ENCODE measurements at regions not wholly inside any gene's neighbourhood (a gene's known extent, or its start where the extent isn't known, plus 50 kb on each side); places are given as distances from the start of the nearest gene placed in this dataset.

GRCh38 chr2:19127616-19128015, 230.8 kb downstream of the OSR1 start (continued):
- TF ChIP-seq CBX1 (IDR thresholded peaks at IDR 0.05; ENCODE audit: low read depth): no peak
- TF ChIP-seq HOXB6 (CRISPR knock-in tag; IDR thresholded peaks at IDR 0.05; ENCODE audit: borderline replicate concordance): no peak
- TF ChIP-seq MTF1 (CRISPR knock-in tag; IDR thresholded peaks at IDR 0.05; ENCODE audit: borderline replicate concordance): no peak
- no peak for TF ChIP-seq E2F6 (IDR thresholded peaks at IDR 0.05; ENCODE audit: borderline replicate concordance in 1 of 2, extremely low read depth in 1 of 2, insufficient read depth in 1 of 2, insufficient read length in 1 of 2, low read depth in 1 of 2, low read length in 1 of 2, poor library complexity in 1 of 2, severe bottlenecking in 1 of 2)
- TF ChIP-seq CEBPB (tag; IDR thresholded peaks at IDR 0.05): no peak
- no peak for TF ChIP-seq TCF3 (CRISPR knock-in tag; IDR thresholded peaks at IDR 0.05)

- in situ Hi-C loops (cut with MboI) (no loop called here), intact Hi-C loops (cut with micrococcal nuclease) (no loop called here)
- FAIRE-seq (no peak), ATAC-seq (no peak), DNase-seq (ENCODE audit: extremely low read depth in 1 of 4, low spot score in 3 of 4) (no peak)
- no TSS peak for BruUV-seq (replicated peaks)
- Histone ChIP-seq H3K27ac (ENCODE audit: extremely low read depth, low read depth, low read length) (no peak overlapping the region), H2AFZ (ENCODE audit: low read depth, low read length) (no peak overlapping the region), H3K4me3 (no peak overlapping the region), H3K4me2 (ENCODE audit: insufficient read depth, low read length) (no peak overlapping the region), H4K20me1 (replicated peaks; ENCODE audit: control insufficient read depth, insufficient read depth, low read length) (no peaks in the 10 kb centered on the region), H3K27me3 (ENCODE audit: control insufficient read depth in 2 of 2, insufficient read depth in 2 of 2, low read length in 2 of 2) (no peaks in the 10 kb centered on the region), H3K79me2 (ENCODE audit: control insufficient read depth, insufficient read depth, low read length) (no peaks in the 10 kb centered on the region), H3K9ac (ENCODE audit: insufficient read depth in 1 of 2, low read depth in 2 of 2, low read length in 2 of 2) (no peak overlapping the region), H3K9me1 (ENCODE audit: control insufficient read depth, insufficient read depth, low read length) (no peaks in the 10 kb centered on the region), H3K4me1 (replicated peaks in 1 of 2; ENCODE audit: control insufficient read depth in 2 of 2, insufficient read depth in 2 of 2, low read length in 2 of 2) (no peaks in the 10 kb centered on the region), H3K9me3 (replicated peaks; ENCODE audit: control insufficient read depth, insufficient read depth, low read depth, low read length) (no peaks in the 10 kb centered on the region), H3K36me3 (ENCODE audit: control insufficient read depth, insufficient read depth, low read length) (no peaks in the 10 kb centered on the region)
- WGBS (ENCODE audit: insufficient coverage, low coverage, missing lambda C conversion rate): under 1% methylated on average over 9 of the region's 9 CpGs
- POLR2A ChIA-PET: no interaction called here
- CTCF ChIA-PET (ENCODE audit: low intra/inter-chr PET ratio): no interaction called here
- no peak for TF ChIP-seq ZC3H8 (IDR thresholded peaks at IDR 0.05)
- TF ChIP-seq SRSF7 (optimal IDR thresholded peaks at IDR 0.05; ENCODE audit: low read depth, low read length): no peak
- no peak for TF ChIP-seq ZNF57 (CRISPR knock-in tag; IDR thresholded peaks at IDR 0.05)
- TF ChIP-seq MECOM (CRISPR knock-in tag; IDR thresholded peaks at IDR 0.05): no peak
- no peak for TF ChIP-seq SIN3A (IDR thresholded peaks at IDR 0.05; ENCODE audit: borderline replicate concordance in 2 of 2, control insufficient read depth in 1 of 2, low read depth in 2 of 2, low read length in 2 of 2)
- no peak for TF ChIP-seq ZNF224 (CRISPR knock-in tag; IDR thresholded peaks at IDR 0.05)
- no peak for TF ChIP-seq SMAD4 (CRISPR knock-in tag; conservative IDR thresholded peaks at IDR 0.05)
- no peak for TF ChIP-seq TCF7L2 (IDR thresholded peaks at IDR 0.05; ENCODE audit: low read depth, low read length)
- TF ChIP-seq, protein P1, sequence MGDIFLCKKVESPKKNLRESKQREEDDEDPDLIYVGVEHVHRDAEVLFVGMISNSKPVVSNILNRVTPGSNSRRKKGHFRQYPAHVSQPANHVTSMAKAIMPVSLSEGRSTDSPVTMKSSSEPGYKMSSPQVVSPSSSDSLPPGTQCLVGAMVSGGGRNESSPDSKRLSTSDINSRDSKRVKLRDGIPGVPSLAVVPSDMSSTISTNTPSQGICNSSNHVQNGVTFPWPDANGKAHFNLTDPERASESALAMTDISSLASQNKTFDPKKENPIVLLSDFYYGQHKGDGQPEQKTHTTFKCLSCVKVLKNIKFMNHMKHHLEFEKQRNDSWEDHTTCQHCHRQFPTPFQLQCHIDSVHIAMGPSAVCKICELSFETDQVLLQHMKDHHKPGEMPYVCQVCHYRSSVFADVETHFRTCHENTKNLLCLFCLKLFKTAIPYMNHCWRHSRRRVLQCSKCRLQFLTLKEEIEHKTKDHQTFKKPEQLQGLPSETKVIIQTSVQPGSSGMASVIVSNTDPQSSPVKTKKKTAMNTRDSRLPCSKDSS (IDR thresholded peaks at IDR 0.05; ENCODE audit: low read depth, partially characterized antibody): no peak
- no peak for TF ChIP-seq ZNF431 (CRISPR knock-in tag; IDR thresholded peaks at IDR 0.05)
- no peak for TF ChIP-seq BHLHE40 (IDR thresholded peaks at IDR 0.05; ENCODE audit: low read length)
Measured at GRCh38 chr2:19125901-19126680, 232.3 kb downstream of the OSR1 start.
